ENCODE measurements at regions not wholly inside any gene's neighbourhood (a gene's known extent, or its start where the extent isn't known, plus 50 kb on each side); places are given as distances from the start of the nearest gene placed in this dataset.

DNA sequence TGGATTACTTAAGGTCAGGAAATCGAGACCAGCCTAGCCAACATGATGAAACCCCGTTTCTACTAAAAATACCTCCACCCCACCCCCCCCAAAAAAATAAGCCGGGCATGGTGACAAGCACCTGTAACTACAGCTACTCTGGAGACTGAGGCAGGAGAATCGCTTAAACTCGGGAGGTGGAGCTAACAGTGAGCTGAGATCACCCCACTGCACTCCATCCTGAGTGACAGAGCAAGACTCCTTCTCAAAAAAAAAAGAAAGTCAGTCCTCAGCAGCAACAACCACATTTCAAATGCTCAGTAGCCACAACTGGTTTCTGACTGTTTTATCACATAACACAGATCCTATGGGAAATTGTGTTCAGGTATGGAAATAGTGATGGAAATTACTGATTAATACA is 135.3 kb downstream of the HFE start:
- TF ChIP-seq, protein P1, sequence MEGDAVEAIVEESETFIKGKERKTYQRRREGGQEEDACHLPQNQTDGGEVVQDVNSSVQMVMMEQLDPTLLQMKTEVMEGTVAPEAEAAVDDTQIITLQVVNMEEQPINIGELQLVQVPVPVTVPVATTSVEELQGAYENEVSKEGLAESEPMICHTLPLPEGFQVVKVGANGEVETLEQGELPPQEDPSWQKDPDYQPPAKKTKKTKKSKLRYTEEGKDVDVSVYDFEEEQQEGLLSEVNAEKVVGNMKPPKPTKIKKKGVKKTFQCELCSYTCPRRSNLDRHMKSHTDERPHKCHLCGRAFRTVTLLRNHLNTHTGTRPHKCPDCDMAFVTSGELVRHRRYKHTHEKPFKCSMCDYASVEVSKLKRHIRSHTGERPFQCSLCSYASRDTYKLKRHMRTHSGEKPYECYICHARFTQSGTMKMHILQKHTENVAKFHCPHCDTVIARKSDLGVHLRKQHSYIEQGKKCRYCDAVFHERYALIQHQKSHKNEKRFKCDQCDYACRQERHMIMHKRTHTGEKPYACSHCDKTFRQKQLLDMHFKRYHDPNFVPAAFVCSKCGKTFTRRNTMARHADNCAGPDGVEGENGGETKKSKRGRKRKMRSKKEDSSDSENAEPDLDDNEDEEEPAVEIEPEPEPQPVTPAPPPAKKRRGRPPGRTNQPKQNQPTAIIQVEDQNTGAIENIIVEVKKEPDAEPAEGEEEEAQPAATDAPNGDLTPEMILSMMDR (IDR thresholded peaks at IDR 0.05; ENCODE audit: low read depth, low read length, missing input control) = no peak
- no peak for TF ChIP-seq REST (IDR thresholded peaks at IDR 0.05)
- TF ChIP-seq, protein P2, sequence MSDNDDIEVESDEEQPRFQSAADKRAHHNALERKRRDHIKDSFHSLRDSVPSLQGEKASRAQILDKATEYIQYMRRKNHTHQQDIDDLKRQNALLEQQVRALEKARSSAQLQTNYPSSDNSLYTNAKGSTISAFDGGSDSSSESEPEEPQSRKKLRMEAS (IDR thresholded peaks at IDR 0.05) = no peak
- TF ChIP-seq SP1 (IDR thresholded peaks at IDR 0.05) = no peak
- no peak for TF ChIP-seq GABPA (IDR thresholded peaks at IDR 0.05 in 1 of 2, conservative IDR thresholded peaks at IDR 0.05 in 1 of 2)
- no peak for TF ChIP-seq EGR1 (IDR thresholded peaks at IDR 0.05; ENCODE audit: low read depth in 2 of 2)
- TF ChIP-seq ATF3 (IDR thresholded peaks at IDR 0.05) = no peak
- TF ChIP-seq, protein P3, sequence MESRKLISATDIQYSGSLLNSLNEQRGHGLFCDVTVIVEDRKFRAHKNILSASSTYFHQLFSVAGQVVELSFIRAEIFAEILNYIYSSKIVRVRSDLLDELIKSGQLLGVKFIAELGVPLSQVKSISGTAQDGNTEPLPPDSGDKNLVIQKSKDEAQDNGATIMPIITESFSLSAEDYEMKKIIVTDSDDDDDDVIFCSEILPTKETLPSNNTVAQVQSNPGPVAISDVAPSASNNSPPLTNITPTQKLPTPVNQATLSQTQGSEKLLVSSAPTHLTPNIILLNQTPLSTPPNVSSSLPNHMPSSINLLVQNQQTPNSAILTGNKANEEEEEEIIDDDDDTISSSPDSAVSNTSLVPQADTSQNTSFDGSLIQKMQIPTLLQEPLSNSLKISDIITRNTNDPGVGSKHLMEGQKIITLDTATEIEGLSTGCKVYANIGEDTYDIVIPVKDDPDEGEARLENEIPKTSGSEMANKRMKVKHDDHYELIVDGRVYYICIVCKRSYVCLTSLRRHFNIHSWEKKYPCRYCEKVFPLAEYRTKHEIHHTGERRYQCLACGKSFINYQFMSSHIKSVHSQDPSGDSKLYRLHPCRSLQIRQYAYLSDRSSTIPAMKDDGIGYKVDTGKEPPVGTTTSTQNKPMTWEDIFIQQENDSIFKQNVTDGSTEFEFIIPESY (IDR thresholded peaks at IDR 0.05) = no peak
- no peak for TF ChIP-seq RAD21 (IDR thresholded peaks at IDR 0.05)
- no peak for TF ChIP-seq YY1 (IDR thresholded peaks at IDR 0.05)

All from liver (tissue), 3 donors.